CD1c-positive myeloid dendritic cell (primary cell): ENCODE measurements at regions not wholly inside any gene's neighbourhood (a gene's known extent, or its start where the extent isn't known, plus 50 kb on each side); places are given as distances from the start of the nearest gene placed in this dataset.
"Not testable (repeated sequence)": the region's sequence is repeated elsewhere in the genome, so short reads cannot be mapped to it uniquely, and the experiment has no call there.

ENCODE experiments used
- DNase-seq: peaks from one replicate; pipeline ENCODE4 v3.0.0-alpha.2; 2016; ENCODE audit errors: extremely low spot score

GRCh38 chr10:105550453-105550852 lies 909.4 kb downstream of the SORCS3 start:
- DNase-seq: not testable (repeated sequence)

GRCh38 chr10:105549731-105550130 lies 908.6 kb downstream of the SORCS3 start:
- no peak for DNase-seq

GRCh38 chr10:105545101-105545500 lies 904.0 kb downstream of the SORCS3 start:
- DNase-seq: no peak

- DNase-seq: no peak
These were observed 899.3 kb downstream of the SORCS3 start for GRCh38 chr10:105540381-105540780.

GRCh38 chr10:105538874-105539273 lies 897.8 kb downstream of the SORCS3 start:
- DNase-seq: no peak

- DNase-seq: no peak
These were observed 894.4 kb downstream of the SORCS3 start for GRCh38 chr10:105535478-105535877.

- DNase-seq: no peak
These were observed 893.0 kb downstream of the SORCS3 start for GRCh38 chr10:105534086-105534485.

- no peak for DNase-seq
These were observed 875.4 kb downstream of the SORCS3 start for GRCh38 chr10:105516511-105516910.

GRCh38 chr10:105514106-105514505 lies 873.0 kb downstream of the SORCS3 start:
- DNase-seq: no peak

GRCh38 chr10:105509517-105509916 lies 868.4 kb downstream of the SORCS3 start:
- DNase-seq: no peak

- no peak for DNase-seq
These were observed 865.2 kb downstream of the SORCS3 start for GRCh38 chr10:105506262-105506661.

GRCh38 chr10:105503714-105504113 lies 862.6 kb downstream of the SORCS3 start:
- no peak for DNase-seq

GRCh38 chr10:105502058-105502457 lies 861.0 kb downstream of the SORCS3 start:
- no peak for DNase-seq

- no peak for DNase-seq
These were observed 853.9 kb downstream of the SORCS3 start for GRCh38 chr10:105494944-105495343.

GRCh38 chr10:105494303-105494702 lies 853.2 kb downstream of the SORCS3 start:
- DNase-seq: no peak

- no peak for DNase-seq
These were observed 832.1 kb downstream of the SORCS3 start for GRCh38 chr10:105473170-105473569.

GRCh38 chr10:105468759-105469158 lies 827.7 kb downstream of the SORCS3 start:
- no peak for DNase-seq

GRCh38 chr10:105466521-105466920 lies 825.4 kb downstream of the SORCS3 start:
- DNase-seq: no peak

GRCh38 chr10:105434970-105435369 lies 793.9 kb downstream of the SORCS3 start:
- no peak for DNase-seq

GRCh38 chr10:105413997-105414396 lies 772.9 kb downstream of the SORCS3 start:
- DNase-seq: no peak

GRCh38 chr10:105409370-105409769 lies 768.3 kb downstream of the SORCS3 start:
- DNase-seq: no peak

- DNase-seq: no peak
These were observed 765.4 kb downstream of the SORCS3 start for GRCh38 chr10:105406488-105406887.

GRCh38 chr10:105398202-105398601 lies 757.1 kb downstream of the SORCS3 start:
- no peak for DNase-seq

- DNase-seq: no peak
These were observed 750.7 kb downstream of the SORCS3 start for GRCh38 chr10:105391670-105392351.
